ENCODE measurements at regions not wholly inside any gene's neighbourhood (a gene's known extent, or its start where the extent isn't known, plus 50 kb on each side); places are given as distances from the start of the nearest gene placed in this dataset.

GRCh38 chr14:101072531-101072930 lies 169.0 kb upstream of the RTL1 start:
- Histone ChIP-seq H3K27me3 (peaks cover 0 to 6% of the 10 kb centered on the region in 2 donors), H3K9me3 (no peaks in the 10 kb centered on the region), H3K4me1 (no peaks in the 10 kb centered on the region), H3K4me3 (no peak overlapping the region), H3K36me3 (no peaks in the 10 kb centered on the region), H3K27ac (no peak overlapping the region)
- no peak for TF ChIP-seq POLR2A (IDR thresholded peaks at IDR 0.05)
- no peak for TF ChIP-seq CTCF (IDR thresholded peaks at IDR 0.05)
- DNase-seq, result peak in 2 of 3 donors; percentile 37

- H3K4me1 ChIP-seq, result no peaks in the 10 kb centered on the region
- peaks cover 0 to 7% of the 10 kb centered on the region in 2 donors for H3K27me3 ChIP-seq
- no peaks in the 10 kb centered on the region for H3K36me3 ChIP-seq
- peak; percentile 16 to 83 (median 78) for DNase-seq
- no peaks in the 10 kb centered on the region for H3K9me3 ChIP-seq
- H3K4me3 ChIP-seq, result no peak overlapping the region
- peak overlapping the region in 1 of 4 donors; percentile 35 for H3K27ac ChIP-seq
- TF ChIP-seq CTCF (IDR thresholded peaks at IDR 0.05) (no peak), POLR2A (IDR thresholded peaks at IDR 0.05) (no peak)
These were observed 169.5 kb upstream of the RTL1 start for GRCh38 chr14:101072945-101073597.

GRCh38 chr14:101073598-101073965 lies 170.1 kb upstream of the RTL1 start:
- no peaks in the 10 kb centered on the region for H3K36me3 ChIP-seq
- H3K27me3 ChIP-seq, result peaks cover 0 to 7% of the 10 kb centered on the region in 2 donors
- no peaks in the 10 kb centered on the region for H3K4me1 ChIP-seq
- peak in 2 of 3 donors; percentile 11 to 34 for DNase-seq
- H3K27ac ChIP-seq, result peak overlapping the region in 1 of 4 donors; percentile 35
- TF ChIP-seq CTCF (IDR thresholded peaks at IDR 0.05), result no peak
- TF ChIP-seq POLR2A (IDR thresholded peaks at IDR 0.05), result no peak
- H3K4me3 ChIP-seq, result no peak overlapping the region
- no peaks in the 10 kb centered on the region for H3K9me3 ChIP-seq

- Histone ChIP-seq H3K27me3 (peaks cover 0 to 7% of the 10 kb centered on the region in 2 donors), H3K27ac (no peak overlapping the region)
- peak; percentile 5 to 38 (median 28) for DNase-seq
These were observed 170.9 kb upstream of the RTL1 start for GRCh38 chr14:101074196-101075024.

More at GRCh38 chr14:101074196-101075024, 170.9 kb upstream of the RTL1 start:
- Histone ChIP-seq H3K9me3 (no peaks in the 10 kb centered on the region), H3K4me3 (no peak overlapping the region), H3K36me3 (no peaks in the 10 kb centered on the region), H3K4me1 (no peaks in the 10 kb centered on the region)
- no peak for TF ChIP-seq POLR2A (IDR thresholded peaks at IDR 0.05)
- TF ChIP-seq CTCF (IDR thresholded peaks at IDR 0.05), result no peak
